Ovary (tissue), 7 donors: ENCODE measurements at regions not wholly inside any gene's neighbourhood (a gene's known extent, or its start where the extent isn't known, plus 50 kb on each side); places are given as distances from the start of the nearest gene placed in this dataset.

ENCODE experiments used
- DNase-seq, 5 donors: peaks; one replicate each; pipeline ENCODE4 v3.0.0-alpha.2; 2019 to 2020
- H3K27ac ChIP-seq, 2 donors: fragments of 200-600 bp; one replicate each; pipeline versions ENCODE4 v1.5.1 to v1.8.0; 2019 to 2022
- H3K27me3 ChIP-seq: fragments of 200-600 bp; one replicate; pipeline ENCODE4 v1.8.0; 2022
- H3K36me3 ChIP-seq: fragments of 200-600 bp; sonication (generic); one replicate; pipeline ENCODE4 v1.5.1; 2019
- H3K4me1 ChIP-seq: one replicate; pipeline ENCODE4 v1.8.1; 2013; ENCODE audit warnings: mild to moderate bottlenecking, moderate library complexity; ENCODE audit not compliant: insufficient read depth
- H3K4me3 ChIP-seq: fragments of 200-600 bp; sonication (generic); one replicate; pipeline ENCODE4 v1.5.1; 2017
- H3K9me3 ChIP-seq, 2 donors: fragments of 200-600 bp in 1 of 2; sonication (generic) in 1 of 2; one replicate each; pipeline versions ENCODE4 v1.5.1 to v1.8.1; 2013 to 2019; ENCODE audit warnings: mild to moderate bottlenecking in 1 of 2, moderate library complexity in 1 of 2
- CTCF ChIP-seq, 3 donors: fragments of 450-650 bp in 2 of 3; fragments of 200-600 bp in 1 of 3; IDR thresholded peaks; one replicate each; pipeline versions ENCODE4 v1.5.1 to v1.8.0; 2016 to 2022; ENCODE audit warnings: antibody characterized with exemption in 3 of 3, mild to moderate bottlenecking in 1 of 3
- EP300 ChIP-seq: sonication (generic); formaldehyde crosslinking; IDR thresholded peaks from one replicate; pipeline ENCODE4 v1.6.1; 2017; ENCODE audit warnings: antibody characterized with exemption
- POLR2A ChIP-seq: fragments of 450-650 bp; IDR thresholded peaks from one replicate; pipeline ENCODE4 v1.6.1; 2017; ENCODE audit warnings: antibody characterized with exemption, mild to moderate bottlenecking, moderate library complexity
- WGBS, 3 donors: extraction: QIAGEN DNeasy Blood & Tissue Kit in 1 of 3; methylation state at CpG; one replicate each; pipeline versions ENCODE4 v1.1.5 to v1.1.7; 2013 to 2017; 5-methylcytosine and 5-hydroxymethylcytosine counted together
- intact Hi-C, 4 donors: fragments of 100-400 bp; cut with DNase I; formaldehyde crosslinking; loops; one replicate each; pipeline versions ENCODE4 v1.11.0 to v1.15.1; 2022 to 2023
- donor health status: DM: no; HTN: no; CAD: no; lungs with moderate emphysema.
- donor health status: DM: no; HTN: no; CAD: no.
- donor health status: Bipolar disorder and iron deficiency.
- donor health status: DM: no; HTN: no; CAD: no.
- donor health status: DM: yes; HTN: yes; CAD: no.

- H3K27ac ChIP-seq, result no peak overlapping the region
- TF ChIP-seq EP300 (no peak), CTCF (IDR thresholded peaks at IDR 0.05) (no peak), POLR2A (no peak)
- intact Hi-C loops, result no loop called here
- no peak overlapping the region for H3K4me3 ChIP-seq
- no peaks in the 10 kb centered on the region for H3K9me3 ChIP-seq
- 38 to 52% (median 45%) methylated on average over 5 of the region's 5 CpGs for WGBS, 3 donors
- H3K36me3 ChIP-seq, result no peaks in the 10 kb centered on the region
- H3K4me1 ChIP-seq, result no peaks in the 10 kb centered on the region
- H3K27me3 ChIP-seq, result no peaks in the 10 kb centered on the region
- no peak for DNase-seq
These were observed 222.1 kb downstream of the AACS start for GRCh38 chr12:125287155-125287847.

- no peaks in the 10 kb centered on the region for H3K27me3 ChIP-seq
- WGBS, 3 donors, result 67 to 71% (median 71%) methylated on average over 7 of the region's 7 CpGs
- H3K36me3 ChIP-seq, result no peaks in the 10 kb centered on the region
- H3K9me3 ChIP-seq, result peaks cover 0 to 3% of the 10 kb centered on the region in 2 donors
- no peak overlapping the region for H3K4me3 ChIP-seq
- no peak overlapping the region for H3K27ac ChIP-seq
- TF ChIP-seq CTCF (IDR thresholded peaks at IDR 0.05), result no peak
- no peaks in the 10 kb centered on the region for H3K4me1 ChIP-seq
- intact Hi-C loops, result no loop called here
- no peak for DNase-seq
These were observed 224.0 kb downstream of the AACS start for GRCh38 chr12:125288931-125289928.

- 4 to 17% (median 6%) methylated on average over 9 of the region's 9 CpGs for WGBS, 3 donors
- H3K27ac ChIP-seq, result no peak overlapping the region
- no peak for TF ChIP-seq CTCF (IDR thresholded peaks at IDR 0.05)
- TF ChIP-seq POLR2A, result no peak
- no peak for TF ChIP-seq EP300
- H3K4me3 ChIP-seq, result no peak overlapping the region
- no peaks in the 10 kb centered on the region for H3K27me3 ChIP-seq
- no peaks in the 10 kb centered on the region for H3K36me3 ChIP-seq
- no peaks in the 10 kb centered on the region for H3K4me1 ChIP-seq
- DNase-seq, result no peak
- peaks cover 0 to 3% of the 10 kb centered on the region in 2 donors for H3K9me3 ChIP-seq
- intact Hi-C loops, result no loop called here
These were observed 224.7 kb downstream of the AACS start for GRCh38 chr12:125289970-125290369.

- no peak for DNase-seq
- Histone ChIP-seq H3K4me3 (no peak overlapping the region), H3K27me3 (no peaks in the 10 kb centered on the region), H3K4me1 (no peaks in the 10 kb centered on the region), H3K9me3 (peaks cover 0 to 3% of the 10 kb centered on the region in 2 donors), H3K36me3 (no peaks in the 10 kb centered on the region), H3K27ac (no peak overlapping the region)
- no peak for TF ChIP-seq CTCF (IDR thresholded peaks at IDR 0.05)
- no peak for TF ChIP-seq POLR2A
- intact Hi-C loops, result no loop called here
- WGBS, 3 donors, result 88 to 94% (median 93%) methylated on average over 3 of the region's 3 CpGs
These were observed 227.5 kb downstream of the AACS start for GRCh38 chr12:125292700-125293099.
